ENCODE measurements at regions not wholly inside any gene's neighbourhood (a gene's known extent, or its start where the extent isn't known, plus 50 kb on each side); places are given as distances from the start of the nearest gene placed in this dataset.

GRCh38 chr7:16089801-16090200, 331.5 kb downstream of the CRPPA start:
- Histone ChIP-seq H2BK20ac (ENCODE audit: low read depth, low read length) (no peak overlapping the region), H3K36me3 (ENCODE audit: control insufficient read depth, insufficient read depth, low read length) (no peaks in the 10 kb centered on the region), H4K91ac (ENCODE audit: insufficient read depth, low read depth, low read length) (no peak overlapping the region), H4K20me1 (ENCODE audit: insufficient read depth, low read length) (no peaks in the 10 kb centered on the region), H3K27me3 (ENCODE audit: control insufficient read depth, insufficient read depth, low read length) (no peaks in the 10 kb centered on the region), H3K9ac (ENCODE audit: low read depth, low read length) (no peak overlapping the region), H2BK5ac (ENCODE audit: low read depth, low read length, poor library complexity, severe bottlenecking) (no peak overlapping the region), H3K23ac (ENCODE audit: low read depth, low read length) (no peak overlapping the region), H3K27ac (ENCODE audit: insufficient read depth, low read length) (no peak overlapping the region), H3K79me1 (ENCODE audit: low read depth in 1 of 2, low read length in 2 of 2) (no peaks in the 10 kb centered on the region), H2BK120ac (ENCODE audit: low read depth, low read length) (no peak overlapping the region), H3K56ac (ENCODE audit: extremely low read depth, insufficient read depth, low read length) (no peak overlapping the region), H2AK9ac (replicated peaks; ENCODE audit: low read depth, low read length, poor library complexity) (no peak overlapping the region), H3K4me2 (ENCODE audit: low read depth, low read length) (no peak overlapping the region), H4K5ac (ENCODE audit: low read depth, low read length) (no peak overlapping the region), H2AK5ac (ENCODE audit: low read depth, low read length) (no peak overlapping the region), H3K9me1 (ENCODE audit: insufficient read depth, low read length) (no peaks in the 10 kb centered on the region), H3K4me3 (ENCODE audit: insufficient read depth, low read depth, low read length) (no peak overlapping the region), H2BK15ac (ENCODE audit: low read depth, low read length) (no peak overlapping the region), H2AFZ (replicated peaks; ENCODE audit: low read length, poor library complexity) (no peak overlapping the region), H3K9me3 (ENCODE audit: control insufficient read depth, insufficient read depth, low read length) (no peaks in the 10 kb centered on the region), H3K18ac (ENCODE audit: low read depth, low read length) (no peak overlapping the region), H3K14ac (replicated peaks; ENCODE audit: low read depth, low read length) (no peak overlapping the region), H3K4ac (ENCODE audit: low read depth, low read length) (no peak overlapping the region), H3K4me1 (ENCODE audit: control insufficient read depth, insufficient read depth, low read length) (no peaks in the 10 kb centered on the region), H4K8ac (ENCODE audit: low read depth in 2 of 2, low read length in 2 of 2) (no peak overlapping the region)
- POLR2A ChIA-PET (ENCODE audit: unreplicated experiment): no interaction called here
- in situ Hi-C loops (cut with MboI; ENCODE audit: low sequenced_read_pairs): no loop called here
- intact Hi-C loops (cut with micrococcal nuclease): no loop called here
- DNase-seq: no peak
- WGBS, 2 experiments (ENCODE audit: extremely low coverage in 2 of 2, insufficient read length in 1 of 2): no CpG with 5 or more reads among the region's 3 CpGs
- TF ChIP-seq MAZ (IDR thresholded peaks at IDR 0.05; ENCODE audit: borderline replicate concordance, low read depth, low read length): no peak
- TF ChIP-seq CHD1 (IDR thresholded peaks at IDR 0.05; ENCODE audit: low read depth, low read length): no peak
- TF ChIP-seq BHLHE40 (IDR thresholded peaks at IDR 0.05; ENCODE audit: low read depth, low read length): no peak
- CTCF ChIA-PET: interaction anchor here (0.6 kb wide), 1 partner anchor 9 kb away, joined by 4 read pairs; no protein-coding TSS in a partner anchor
- BruUV-seq (replicated peaks): no TSS peak
- ATAC-seq (ENCODE audit: low read depth): no peak
- dilution Hi-C loops (cut with HindIII; ENCODE audit: low sequenced_read_pairs, unreplicated experiment): no loop called here
